Astrocyte (in vitro differentiated cells and primary cell): ENCODE measurements at regions not wholly inside any gene's neighbourhood (a gene's known extent, or its start where the extent isn't known, plus 50 kb on each side); places are given as distances from the start of the nearest gene placed in this dataset.

Experiments used
- CTCF ChIP-seq: IDR thresholded peaks from 2 replicates; pipeline ENCODE4 v1.5.1; 2011; ENCODE audit warnings: low read depth, mild to moderate bottlenecking, inconsistent platforms, low read length, moderate library complexity; ENCODE audit not compliant: insufficient read depth
- EZH2 ChIP-seq: IDR thresholded peaks from 2 replicates; pipeline ENCODE4 v1.6.1; 2012; ENCODE audit warnings: mild to moderate bottlenecking, low read length, inconsistent platforms; ENCODE audit not compliant: insufficient read depth

DNA sequence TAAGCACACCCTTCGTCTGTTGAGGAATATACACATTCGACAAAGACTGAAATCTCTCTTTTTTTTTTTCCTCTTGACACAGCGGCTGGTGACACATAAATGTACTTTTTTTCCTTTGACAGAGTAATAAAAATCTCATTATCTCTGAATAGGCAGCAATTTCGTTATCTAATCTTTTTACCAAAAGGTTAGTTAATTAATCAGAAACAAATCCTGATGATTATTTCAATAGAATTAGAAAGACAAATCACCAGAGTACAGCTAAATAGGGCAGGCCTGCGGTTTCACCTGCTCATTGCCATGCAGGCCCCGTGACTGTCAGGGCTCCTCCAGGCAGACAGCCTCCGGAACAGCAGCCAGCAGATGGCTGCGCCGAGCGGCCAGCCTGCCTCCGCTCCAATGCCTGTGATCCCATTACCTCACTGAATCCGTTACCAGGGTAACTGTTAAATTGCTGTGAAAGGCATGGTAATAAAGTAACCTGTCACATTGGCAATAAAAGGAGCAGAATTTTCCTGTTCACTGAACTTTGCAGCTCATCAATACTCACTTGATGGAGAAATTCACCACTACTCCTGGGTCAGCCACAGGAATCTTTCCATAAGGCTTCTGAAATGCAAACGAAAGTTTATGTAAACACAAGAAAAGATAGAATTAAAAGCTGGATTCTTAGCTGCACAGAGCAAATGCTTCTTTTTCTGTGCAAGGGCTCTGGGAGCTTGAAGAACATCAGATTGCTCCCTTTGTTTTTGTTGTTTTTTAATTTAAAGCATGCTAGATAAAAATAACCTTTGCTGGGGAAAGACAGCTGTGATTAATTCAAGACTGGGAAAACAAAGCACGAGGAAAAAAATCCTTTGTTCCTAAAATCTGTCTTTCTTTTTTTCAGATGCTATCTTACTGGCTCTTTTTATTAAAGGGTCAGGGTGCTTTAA, 666.4 kb upstream of the ZNF608 start:
- TF ChIP-seq CTCF: peak; percentile 36
- TF ChIP-seq EZH2: no peak
